Choroid plexus epithelial cell (primary cell): ENCODE measurements at regions not wholly inside any gene's neighbourhood (a gene's known extent, or its start where the extent isn't known, plus 50 kb on each side); places are given as distances from the start of the nearest gene placed in this dataset.

ENCODE experiments used
- DNase-seq: peaks from one replicate; pipeline ENCODE4 v3.0.0-alpha.2; 2010; ENCODE audit warnings: low read depth
- H3K4me3 ChIP-seq: 2 replicates; pipeline ENCODE4 v1.5.1; 2011; ENCODE audit warnings: low read depth, mild to moderate bottlenecking, control low read depth, low read length, moderate library complexity
- TF ChIP-seq, protein P1 (sequence below): conservative IDR thresholded peaks from 2 replicates; pipeline ENCODE4 v1.5.1; 2011; ENCODE audit warnings: low read depth, mild to moderate bottlenecking, control low read depth, inconsistent platforms, low read length, moderate library complexity

DNA sequence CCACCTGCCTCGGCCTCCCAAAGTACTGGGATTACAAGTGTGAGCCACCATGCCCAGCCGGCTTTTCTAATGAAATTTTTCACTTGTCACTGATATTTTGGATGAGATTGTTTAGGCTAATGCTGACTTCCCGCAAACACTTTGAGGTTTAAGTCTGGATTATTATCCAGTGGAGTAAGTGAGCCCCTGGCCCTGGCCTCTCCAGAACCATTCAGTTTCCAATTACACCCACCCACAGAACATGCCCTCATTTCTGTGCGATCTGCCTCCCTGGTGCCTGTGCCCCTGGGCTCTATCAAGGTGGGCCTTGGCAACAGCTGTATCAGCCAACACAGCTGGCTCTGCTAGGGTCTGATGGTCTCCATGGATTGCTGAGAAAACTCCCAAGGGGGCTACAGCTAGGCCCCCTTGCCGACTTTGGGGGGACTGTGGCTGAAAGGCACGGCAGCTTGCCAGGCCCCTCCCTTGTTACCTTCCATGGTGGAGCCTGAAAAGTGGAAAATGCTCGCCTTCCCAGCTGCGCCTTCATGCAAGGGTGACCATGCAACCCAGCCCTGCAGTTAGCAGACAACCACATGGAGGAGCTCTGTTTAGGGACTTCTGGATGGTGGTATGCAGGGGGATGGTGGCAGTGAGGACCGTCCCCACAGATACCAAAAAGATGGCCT is 288.9 kb downstream of the FAM43A start:
- H3K4me3 ChIP-seq: no peak overlapping the region
- TF ChIP-seq, protein P1, sequence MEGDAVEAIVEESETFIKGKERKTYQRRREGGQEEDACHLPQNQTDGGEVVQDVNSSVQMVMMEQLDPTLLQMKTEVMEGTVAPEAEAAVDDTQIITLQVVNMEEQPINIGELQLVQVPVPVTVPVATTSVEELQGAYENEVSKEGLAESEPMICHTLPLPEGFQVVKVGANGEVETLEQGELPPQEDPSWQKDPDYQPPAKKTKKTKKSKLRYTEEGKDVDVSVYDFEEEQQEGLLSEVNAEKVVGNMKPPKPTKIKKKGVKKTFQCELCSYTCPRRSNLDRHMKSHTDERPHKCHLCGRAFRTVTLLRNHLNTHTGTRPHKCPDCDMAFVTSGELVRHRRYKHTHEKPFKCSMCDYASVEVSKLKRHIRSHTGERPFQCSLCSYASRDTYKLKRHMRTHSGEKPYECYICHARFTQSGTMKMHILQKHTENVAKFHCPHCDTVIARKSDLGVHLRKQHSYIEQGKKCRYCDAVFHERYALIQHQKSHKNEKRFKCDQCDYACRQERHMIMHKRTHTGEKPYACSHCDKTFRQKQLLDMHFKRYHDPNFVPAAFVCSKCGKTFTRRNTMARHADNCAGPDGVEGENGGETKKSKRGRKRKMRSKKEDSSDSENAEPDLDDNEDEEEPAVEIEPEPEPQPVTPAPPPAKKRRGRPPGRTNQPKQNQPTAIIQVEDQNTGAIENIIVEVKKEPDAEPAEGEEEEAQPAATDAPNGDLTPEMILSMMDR: no peak

GRCh38 chr3:194976049-194976451 is 290.4 kb downstream of the FAM43A start:
- DNase-seq: no peak
- H3K4me3 ChIP-seq: no peak overlapping the region
- TF ChIP-seq, protein P1: no peak

More for the DNA sequence above, 288.9 kb downstream of the FAM43A start:
- no peak for DNase-seq

DNA sequence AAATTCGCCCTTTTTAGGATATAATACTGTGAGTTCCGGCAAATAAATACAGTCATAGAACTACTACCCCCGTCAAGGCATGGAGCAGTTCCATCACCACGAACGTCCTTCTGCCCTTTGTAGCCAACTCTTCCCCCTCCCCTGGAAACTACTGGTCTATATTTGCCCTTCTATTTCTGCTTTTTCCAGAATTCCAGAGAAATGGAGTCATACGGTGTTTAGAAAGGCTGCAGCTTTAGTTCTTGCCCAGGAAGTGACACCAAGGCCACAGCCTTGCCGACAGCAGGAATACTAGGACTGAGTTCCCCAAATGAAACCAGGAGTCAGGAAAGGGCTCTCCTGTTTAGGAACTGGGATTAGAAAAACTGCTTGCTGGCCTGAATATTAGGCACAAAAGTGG is 291.2 kb downstream of the FAM43A start:
- H3K4me3 ChIP-seq: no peak overlapping the region
- no peak for DNase-seq
- TF ChIP-seq, protein P1: no peak

DNA sequence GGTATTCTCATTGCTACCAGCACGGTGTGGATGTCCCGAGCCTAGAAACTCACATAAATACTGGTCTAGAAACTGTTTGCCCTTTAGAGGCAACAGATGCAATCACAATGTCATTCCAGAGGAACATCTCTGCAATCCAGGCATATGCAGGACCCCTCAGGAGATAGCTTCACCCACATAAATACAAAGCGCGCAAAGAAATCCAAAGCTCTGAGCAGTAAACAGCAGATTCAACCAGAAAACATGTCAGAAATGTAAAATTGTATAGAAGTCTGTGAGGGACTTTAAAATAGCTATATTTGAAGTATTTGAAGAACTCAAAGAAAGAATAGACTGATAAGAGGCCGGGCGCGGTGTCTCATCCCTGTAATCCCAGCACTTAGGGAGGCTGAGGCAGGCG is 291.7 kb downstream of the FAM43A start:
- TF ChIP-seq, protein P1: no peak
- H3K4me3 ChIP-seq: no peak overlapping the region
- DNase-seq: no peak

DNA sequence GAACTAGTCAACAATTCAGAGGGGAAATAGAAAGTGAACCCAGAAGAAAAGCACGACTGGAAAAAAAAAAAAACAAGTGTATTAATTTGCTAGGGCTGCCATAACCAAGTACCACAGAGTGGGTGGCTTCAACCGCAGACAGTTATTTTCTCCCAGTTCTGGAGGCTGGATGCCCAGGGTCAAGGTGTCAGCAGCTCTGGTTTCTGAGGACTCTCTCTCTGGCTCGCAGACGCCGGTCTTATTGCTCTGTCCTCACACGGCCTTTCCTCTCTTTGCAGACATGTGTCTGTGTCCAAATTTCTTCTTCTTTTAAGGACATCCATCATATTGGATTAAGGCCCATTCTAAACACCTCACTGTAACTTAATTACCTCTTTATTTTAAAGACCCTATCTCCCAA is 291.8 kb downstream of the XXYLT1 start:
- TF ChIP-seq, protein P1: no peak
- no peak for DNase-seq
- H3K4me3 ChIP-seq: no peak overlapping the region

- no peak for DNase-seq
- H3K4me3 ChIP-seq: no peak overlapping the region
- TF ChIP-seq, protein P1: no peak
These were observed 288.5 kb downstream of the XXYLT1 start for GRCh38 chr3:194982472-194982871.

- TF ChIP-seq, protein P1: no peak
- no peak for DNase-seq
- no peak overlapping the region for H3K4me3 ChIP-seq
These were observed 287.8 kb downstream of the XXYLT1 start for GRCh38 chr3:194983121-194983520.
